Epithelial cell of proximal tubule (primary cell): ENCODE measurements at regions not wholly inside any gene's neighbourhood (a gene's known extent, or its start where the extent isn't known, plus 50 kb on each side); places are given as distances from the start of the nearest gene placed in this dataset.
"Not testable (repeated sequence)": the region's sequence is repeated elsewhere in the genome, so short reads cannot be mapped to it uniquely, and the experiment has no call there.

Experiments
- DNase-seq: peaks from one replicate; pipeline ENCODE4 v3.0.0-alpha.2; 2011; ENCODE audit warnings: low read depth
- H3K4me3 ChIP-seq: 2 replicates; pipeline ENCODE4 v1.5.1; 2011; ENCODE audit warnings: low read depth, mild to moderate bottlenecking, low read length
- CTCF ChIP-seq: conservative IDR thresholded peaks from 2 replicates; pipeline ENCODE4 v1.5.1; 2012; ENCODE audit warnings: low read depth, mild to moderate bottlenecking, low read length

- DNase-seq, result no peak
- TF ChIP-seq CTCF, result no peak
These were observed 72.5 kb downstream of the LHX2 start for GRCh38 chr9:124084087-124084486.

GRCh38 chr9:124087226-124087625 lies 75.7 kb downstream of the LHX2 start:
- H3K4me3 ChIP-seq, result no peak overlapping the region
- TF ChIP-seq CTCF, result no peak
- DNase-seq, result no peak

More at GRCh38 chr9:124084087-124084486, 72.5 kb downstream of the LHX2 start:
- H3K4me3 ChIP-seq, result no peak overlapping the region

- no peak for TF ChIP-seq CTCF
- DNase-seq, result no peak
- H3K4me3 ChIP-seq, result no peak overlapping the region
These were observed 76.9 kb downstream of the LHX2 start for GRCh38 chr9:124088476-124088837.

GRCh38 chr9:124089631-124090488 lies 78.3 kb downstream of the LHX2 start:
- not testable (repeated sequence) for H3K4me3 ChIP-seq, DNase-seq

- no peak for TF ChIP-seq CTCF
- no peak overlapping the region for H3K4me3 ChIP-seq
- DNase-seq, result no peak
These were observed 86.8 kb downstream of the LHX2 start for GRCh38 chr9:124098141-124098905.

GRCh38 chr9:124099860-124100259 lies 88.3 kb downstream of the LHX2 start:
- DNase-seq, result no peak
- no peak for TF ChIP-seq CTCF
- H3K4me3 ChIP-seq, result no peak overlapping the region

GRCh38 chr9:124101215-124101968 lies 89.8 kb downstream of the LHX2 start:
- DNase-seq, result no peak
- no peak overlapping the region for H3K4me3 ChIP-seq
- no peak for TF ChIP-seq CTCF
